ENCODE measurements at regions not wholly inside any gene's neighbourhood (a gene's known extent, or its start where the extent isn't known, plus 50 kb on each side); places are given as distances from the start of the nearest gene placed in this dataset.
"Not testable (repeated sequence)": the region's sequence is repeated elsewhere in the genome, so short reads cannot be mapped to it uniquely, and the experiment has no call there.

- TF ChIP-seq HOXD13 (CRISPR knock-in tag; IDR thresholded peaks at IDR 0.05; ENCODE audit: borderline replicate concordance) (no peak), BCL11A (tag by site-specific recombination; IDR thresholded peaks at IDR 0.05; ENCODE audit: low read depth) (no peak), ZNF660 (tag by site-specific recombination; IDR thresholded peaks at IDR 0.05) (no peak), ZSCAN30 (tag by site-specific recombination; IDR thresholded peaks at IDR 0.05) (no peak), ZNF560 (tag by site-specific recombination; IDR thresholded peaks at IDR 0.05; ENCODE audit: borderline replicate concordance) (no peak), ZNF391 (tag by site-specific recombination; IDR thresholded peaks at IDR 0.05; ENCODE audit: borderline replicate concordance, low read depth) (no peak), ZBTB48 (tag by site-specific recombination; IDR thresholded peaks at IDR 0.05) (no peak)
- TF ChIP-seq, protein P1, sequence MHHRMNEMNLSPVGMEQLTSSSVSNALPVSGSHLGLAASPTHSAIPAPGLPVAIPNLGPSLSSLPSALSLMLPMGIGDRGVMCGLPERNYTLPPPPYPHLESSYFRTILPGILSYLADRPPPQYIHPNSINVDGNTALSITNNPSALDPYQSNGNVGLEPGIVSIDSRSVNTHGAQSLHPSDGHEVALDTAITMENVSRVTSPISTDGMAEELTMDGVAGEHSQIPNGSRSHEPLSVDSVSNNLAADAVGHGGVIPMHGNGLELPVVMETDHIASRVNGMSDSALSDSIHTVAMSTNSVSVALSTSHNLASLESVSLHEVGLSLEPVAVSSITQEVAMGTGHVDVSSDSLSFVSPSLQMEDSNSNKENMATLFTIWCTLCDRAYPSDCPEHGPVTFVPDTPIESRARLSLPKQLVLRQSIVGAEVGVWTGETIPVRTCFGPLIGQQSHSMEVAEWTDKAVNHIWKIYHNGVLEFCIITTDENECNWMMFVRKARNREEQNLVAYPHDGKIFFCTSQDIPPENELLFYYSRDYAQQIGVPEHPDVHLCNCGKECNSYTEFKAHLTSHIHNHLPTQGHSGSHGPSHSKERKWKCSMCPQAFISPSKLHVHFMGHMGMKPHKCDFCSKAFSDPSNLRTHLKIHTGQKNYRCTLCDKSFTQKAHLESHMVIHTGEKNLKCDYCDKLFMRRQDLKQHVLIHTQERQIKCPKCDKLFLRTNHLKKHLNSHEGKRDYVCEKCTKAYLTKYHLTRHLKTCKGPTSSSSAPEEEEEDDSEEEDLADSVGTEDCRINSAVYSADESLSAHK (tag by site-specific recombination; IDR thresholded peaks at IDR 0.05) = no peak
Measured at GRCh38 chr20:43355610-43356009, 102.1 kb upstream of the SRSF6 start (continued).

DNA sequence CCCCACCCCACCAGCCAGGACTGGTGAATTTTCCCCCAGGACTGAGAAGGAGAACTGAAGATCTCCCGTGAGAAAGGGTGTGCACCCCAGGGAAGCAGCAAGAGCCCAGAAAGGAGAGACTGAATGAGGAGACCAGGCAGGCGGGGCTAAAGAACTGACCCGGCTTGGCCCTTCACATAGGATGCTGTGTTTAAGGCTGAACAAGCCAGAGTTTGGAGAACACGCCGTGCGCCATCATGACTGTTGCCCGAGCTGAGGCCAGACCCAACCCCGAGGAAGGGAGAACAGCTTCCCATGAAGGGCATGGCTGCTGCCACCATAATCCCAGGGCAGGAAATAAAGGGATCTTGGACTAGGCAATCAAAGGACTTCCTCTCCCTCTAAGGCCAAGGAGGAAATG is 104.7 kb upstream of the SRSF6 start:
- Histone ChIP-seq H3K27ac (ENCODE audit: extremely low read depth, low read depth, low read length) (no peak overlapping the region), H3K9me3 (ENCODE audit: control insufficient read depth, insufficient read depth, low read depth, low read length) (no peaks in the 10 kb centered on the region), H3K4me1 (ENCODE audit: control insufficient read depth, insufficient read depth, low read length) (no peaks in the 10 kb centered on the region), H3K4me3 (ENCODE audit: low read depth, low read length) (no peak overlapping the region), H3K36me3 (ENCODE audit: control insufficient read depth in 2 of 2, insufficient read depth in 1 of 2, low read length in 2 of 2) (no peaks in the 10 kb centered on the region)
- ChIA-PET CTCF (interaction anchor here (0.7 kb wide), 1 partner anchor 42 kb away, joined by 4 read pairs; no protein-coding TSS in a partner anchor), POLR2A (no interaction called here)
- no peak for TF ChIP-seq ZNF654 (tag by site-specific recombination; IDR thresholded peaks at IDR 0.05; ENCODE audit: low read depth)

GRCh38 chr20:43350694-43351093 is 107.0 kb upstream of the SRSF6 start:
- H3K9me3 ChIP-seq (ENCODE audit: control insufficient read depth, insufficient read depth, low read depth, low read length); H3K4me3 ChIP-seq (ENCODE audit: low read depth, low read length); CTCF ChIA-PET; POLR2A ChIA-PET; H3K27ac ChIP-seq (ENCODE audit: extremely low read depth, low read depth, low read length); H3K36me3 ChIP-seq (ENCODE audit: control insufficient read depth in 2 of 2, insufficient read depth in 1 of 2, low read length in 2 of 2); H3K4me1 ChIP-seq (ENCODE audit: control insufficient read depth, insufficient read depth, low read length): not testable (repeated sequence)
- TF ChIP-seq ZNF394 (tag by site-specific recombination; IDR thresholded peaks at IDR 0.05; ENCODE audit: borderline replicate concordance) = peak; percentile 77
- 0 out of 2 replicates have a peak, but pooled peaks have one; percentile 24 for TF ChIP-seq ZNF664 (tag by site-specific recombination; IDR thresholded peaks at IDR 0.05)
- TF ChIP-seq ZXDB (tag by site-specific recombination; IDR thresholded peaks at IDR 0.05) = 0 out of 2 replicates have a peak, but pooled peaks have one; percentile 15
- peak; percentile 34; the same call in 1 of the 2 replicates for TF ChIP-seq ZNF140 (tag by site-specific recombination; IDR thresholded peaks at IDR 0.05)
- TF ChIP-seq ZNF426 (tag by site-specific recombination; IDR thresholded peaks at IDR 0.05) = peak; percentile 49
- 0 out of 2 replicates have a peak, but pooled peaks have one; percentile 38 for TF ChIP-seq ZNF292 (tag by site-specific recombination; IDR thresholded peaks at IDR 0.05; ENCODE audit: borderline replicate concordance, low read depth)
- 0 out of 2 replicates have a peak, but pooled peaks have one; percentile 13 for TF ChIP-seq ZNF433 (tag by site-specific recombination; IDR thresholded peaks at IDR 0.05; ENCODE audit: low read depth)
- TF ChIP-seq ZNF558 (tag by site-specific recombination; IDR thresholded peaks at IDR 0.05) = 0 out of 2 replicates have a peak, but pooled peaks have one; percentile 17
- TF ChIP-seq ZNF654 (tag by site-specific recombination; IDR thresholded peaks at IDR 0.05; ENCODE audit: low read depth) = peak; percentile 23; the same call in 1 of the 2 replicates
- 0 out of 2 replicates have a peak, but pooled peaks have one; percentile 33 for TF ChIP-seq ZNF560 (tag by site-specific recombination; IDR thresholded peaks at IDR 0.05; ENCODE audit: borderline replicate concordance)
- 0 out of 2 replicates have a peak, but pooled peaks have one; percentile 43 for TF ChIP-seq ZNF266 (tag by site-specific recombination; IDR thresholded peaks at IDR 0.05; ENCODE audit: low read depth)
- 0 out of 2 replicates have a peak, but pooled peaks have one; percentile 18 for TF ChIP-seq REST (tag by site-specific recombination; IDR thresholded peaks at IDR 0.05)
- peak; percentile 36; the same call in 1 of the 2 replicates for TF ChIP-seq ZBTB8A (tag by site-specific recombination; IDR thresholded peaks at IDR 0.05)
- TF ChIP-seq ZBTB11 (tag by site-specific recombination; conservative IDR thresholded peaks at IDR 0.05; ENCODE audit: low read depth) = peak; percentile 47; the same call in 1 of the 2 replicates
- peak; percentile 54; the same call in 1 of the 2 replicates for TF ChIP-seq ZNF623 (tag by site-specific recombination; IDR thresholded peaks at IDR 0.05)
- peak; percentile 44 for TF ChIP-seq ZNF555 (tag by site-specific recombination; conservative IDR thresholded peaks at IDR 0.05)

Measured in HEK293 (cell line).